GM21423 (cell line): ENCODE measurements at regions not wholly inside any gene's neighbourhood (a gene's known extent, or its start where the extent isn't known, plus 50 kb on each side); places are given as distances from the start of the nearest gene placed in this dataset.
"Not testable (repeated sequence)": the region's sequence is repeated elsewhere in the genome, so short reads cannot be mapped to it uniquely, and the experiment has no call there.

Experiments
- ATAC-seq: cut with Tn5 transposase; IDR thresholded peaks from one replicate; pipeline ENCODE4 v1.9.1; 2021; ENCODE audit warnings: mild to moderate bottlenecking, moderate library complexity; ENCODE audit not compliant: unreplicated experiment

DNA sequence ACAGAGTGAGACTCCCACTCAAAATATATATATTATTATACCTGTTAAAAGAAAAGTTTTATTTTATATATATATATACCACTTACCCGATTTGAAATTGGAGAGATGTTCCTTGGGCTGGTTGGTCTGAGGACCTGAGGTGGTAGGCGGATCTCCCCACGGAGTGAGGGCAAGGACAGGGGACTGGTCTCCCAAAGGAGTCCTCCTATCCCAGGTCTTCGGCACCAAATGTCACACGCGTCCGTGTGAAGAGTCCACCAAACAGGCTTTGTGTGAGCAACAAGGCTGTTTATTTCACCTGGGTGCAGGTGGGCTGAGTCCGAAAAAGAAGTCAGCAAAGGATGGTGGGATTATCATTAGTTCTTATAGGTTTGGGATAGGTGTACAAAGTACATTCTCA is 228.2 kb downstream of the COPRS start:
- ATAC-seq = not testable (repeated sequence)

DNA sequence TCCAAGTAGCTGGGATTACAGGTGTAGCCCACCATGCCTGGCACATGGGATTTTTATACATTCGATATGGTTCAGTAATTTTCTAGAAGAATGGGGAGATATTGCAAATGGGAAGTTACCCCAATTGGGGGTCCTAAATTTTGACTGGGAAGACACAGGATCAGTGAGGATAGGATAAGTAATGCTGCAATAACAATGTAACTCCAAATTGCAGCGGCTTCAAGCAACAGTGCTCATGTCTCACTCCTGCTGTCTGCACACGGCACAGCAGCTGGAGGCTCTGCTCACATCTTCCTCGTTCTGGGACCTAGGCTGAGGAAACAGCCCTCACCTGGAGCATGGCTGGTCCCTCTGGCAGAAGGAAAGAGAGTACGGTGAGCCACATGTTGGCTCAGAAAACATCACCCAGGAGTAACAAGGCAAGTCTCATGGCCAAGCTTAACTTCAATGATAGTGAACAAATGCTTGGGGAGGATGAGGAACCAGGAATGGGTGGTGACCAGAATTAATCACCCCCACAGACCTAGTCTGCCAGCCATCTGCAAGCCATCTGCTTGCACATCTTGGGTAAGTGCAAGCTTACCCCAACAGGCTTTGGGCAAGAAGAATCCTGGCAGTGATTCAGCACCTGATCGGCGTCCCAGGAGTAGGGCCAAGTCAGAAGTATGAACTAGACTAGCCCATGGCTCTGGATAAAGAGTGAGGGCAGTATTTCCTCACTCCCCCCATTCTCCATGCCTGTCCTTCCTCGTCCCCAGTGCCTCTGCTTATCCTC is 229.2 kb downstream of the COPRS start:
- no peak for ATAC-seq

DNA sequence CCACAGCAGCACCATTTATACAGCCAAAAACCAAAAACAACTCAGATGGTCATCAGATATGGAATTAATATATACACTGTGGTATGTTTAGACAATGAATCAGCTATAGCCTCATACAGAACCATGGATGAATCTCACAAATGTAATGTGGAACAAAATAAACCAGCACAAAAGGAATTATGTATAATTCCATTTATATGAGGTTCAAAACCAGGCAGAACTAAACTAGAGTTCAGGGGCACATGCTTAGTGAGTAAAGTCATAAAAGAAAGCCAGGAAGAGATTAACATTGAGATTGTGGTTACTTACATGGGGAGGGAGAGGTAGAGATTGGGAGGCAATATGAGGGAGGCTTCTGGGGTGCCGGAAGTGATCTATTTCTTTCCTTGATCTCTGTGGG is 231.1 kb downstream of the COPRS start:
- ATAC-seq = no peak

DNA sequence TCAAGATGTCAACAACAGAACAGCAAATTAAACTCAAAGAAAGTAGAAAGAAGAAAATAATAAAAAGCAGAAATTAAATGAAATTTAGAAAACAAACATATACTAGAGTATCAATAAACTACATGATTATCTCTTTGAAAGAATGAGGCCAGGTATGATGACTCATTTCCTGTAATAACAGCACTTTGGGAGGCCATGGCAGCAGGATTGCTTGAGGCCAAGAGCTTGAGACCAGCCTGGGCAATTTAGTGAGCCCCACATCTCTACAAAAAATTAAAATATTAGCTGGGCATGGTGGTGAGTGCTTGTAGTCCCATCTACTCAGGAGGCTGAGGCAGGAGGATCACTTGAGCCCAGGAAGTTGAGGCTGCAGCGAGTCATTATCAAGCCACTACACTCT is 232.5 kb downstream of the RAB11FIP4 start:
- ATAC-seq = no peak

DNA sequence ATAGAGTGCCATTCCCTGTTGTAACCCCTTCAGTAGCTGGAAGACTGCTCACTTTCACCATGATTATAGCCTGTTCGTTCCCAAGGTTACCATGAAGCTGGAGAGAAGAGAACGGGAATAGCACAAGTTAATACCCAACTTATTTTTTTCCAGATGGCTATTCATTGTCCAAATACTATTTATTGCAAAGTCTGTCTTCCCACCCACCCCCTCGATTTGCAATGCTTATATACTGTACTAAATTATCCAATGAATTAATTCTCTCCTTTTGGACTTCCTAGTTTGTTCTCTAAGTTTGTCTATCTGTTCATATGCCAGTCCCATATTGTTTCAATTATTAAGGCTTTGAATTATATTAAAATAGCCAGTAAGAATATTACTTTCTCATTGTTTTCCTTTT is 231.0 kb downstream of the RAB11FIP4 start:
- ATAC-seq = no peak

DNA sequence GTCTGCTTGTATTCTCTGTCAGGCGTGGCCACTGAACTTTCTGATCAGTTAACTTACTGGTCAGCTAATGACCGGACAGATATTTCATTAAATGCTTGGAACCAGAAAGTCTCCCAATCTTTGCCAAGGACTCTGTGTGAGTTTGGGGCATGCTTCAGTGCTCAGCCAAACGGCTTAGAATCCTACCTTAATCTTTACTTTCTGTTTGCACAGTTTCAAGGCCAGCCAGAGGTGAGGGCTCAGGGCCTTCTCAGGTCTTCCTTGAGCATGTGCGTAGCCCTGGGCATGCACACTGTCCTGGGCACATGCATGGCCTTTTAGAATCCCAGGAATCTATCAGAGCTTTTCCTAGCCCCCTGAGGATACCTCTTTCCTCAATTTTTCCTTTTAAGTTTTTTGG is 230.1 kb downstream of the RAB11FIP4 start:
- no peak for ATAC-seq

DNA sequence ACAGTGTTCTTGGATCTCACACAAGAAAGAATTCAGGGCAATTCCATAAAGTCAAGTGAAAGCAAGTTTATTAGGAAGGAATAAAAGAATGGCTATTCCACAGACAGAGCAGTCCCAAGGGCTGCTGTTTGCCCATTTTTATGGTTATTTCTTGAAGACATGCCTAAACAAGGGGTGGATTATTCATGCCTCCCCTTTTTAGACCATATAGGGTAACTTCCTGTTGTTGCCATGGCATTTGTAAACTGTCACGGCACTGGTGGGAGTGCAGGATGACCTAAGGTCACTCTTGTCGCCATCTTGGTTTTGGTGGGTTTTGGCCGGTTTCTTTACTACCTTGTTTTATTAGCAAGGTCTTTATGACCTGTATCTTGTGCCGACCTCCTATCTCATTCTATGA is 219.6 kb downstream of the RAB11FIP4 start:
- ATAC-seq = not testable (repeated sequence)

DNA sequence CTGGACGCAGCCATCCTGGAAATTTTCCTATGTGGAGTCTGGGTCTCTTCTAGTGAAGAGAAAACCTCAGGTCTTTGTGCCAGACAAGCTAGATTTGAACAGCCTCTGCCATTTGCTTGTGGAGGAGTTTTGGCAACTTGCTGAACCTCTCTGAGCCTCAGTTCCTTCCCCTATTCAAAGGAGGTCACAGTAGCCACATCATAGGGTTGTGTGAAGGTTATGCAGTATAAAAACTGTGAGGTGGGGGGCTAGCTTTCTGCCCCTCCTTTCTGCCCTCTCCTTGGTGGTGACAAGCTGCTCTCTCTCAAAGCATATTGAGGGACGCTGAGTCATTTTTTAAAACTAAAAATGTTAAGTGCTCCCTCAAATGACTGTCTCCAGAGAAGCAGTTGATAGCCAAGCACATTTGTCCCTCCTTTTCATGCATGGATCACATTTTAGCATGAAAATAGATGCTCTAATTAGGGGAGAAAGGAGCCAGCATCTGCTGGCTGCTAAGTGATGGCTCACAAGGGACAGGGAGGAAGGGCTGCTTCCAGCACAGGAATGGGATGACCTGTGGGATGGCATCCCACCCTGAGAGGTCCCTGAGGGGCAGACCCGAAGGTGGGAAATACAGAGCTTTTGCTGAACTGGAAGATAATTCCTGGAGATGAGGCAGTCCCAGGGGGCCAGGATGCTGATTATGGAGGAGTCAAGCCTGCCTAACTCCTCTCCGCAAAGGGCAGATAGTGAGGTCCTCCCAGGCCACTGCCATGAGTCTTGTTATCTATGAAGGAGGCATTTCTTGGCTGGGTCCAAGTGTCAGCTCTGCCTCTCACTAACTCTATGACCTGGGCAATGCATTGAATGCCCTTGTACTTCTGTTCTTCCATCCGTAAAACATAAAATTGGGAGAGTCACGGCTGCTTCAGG is 218.8 kb downstream of the RAB11FIP4 start:
- ATAC-seq = no peak

DNA sequence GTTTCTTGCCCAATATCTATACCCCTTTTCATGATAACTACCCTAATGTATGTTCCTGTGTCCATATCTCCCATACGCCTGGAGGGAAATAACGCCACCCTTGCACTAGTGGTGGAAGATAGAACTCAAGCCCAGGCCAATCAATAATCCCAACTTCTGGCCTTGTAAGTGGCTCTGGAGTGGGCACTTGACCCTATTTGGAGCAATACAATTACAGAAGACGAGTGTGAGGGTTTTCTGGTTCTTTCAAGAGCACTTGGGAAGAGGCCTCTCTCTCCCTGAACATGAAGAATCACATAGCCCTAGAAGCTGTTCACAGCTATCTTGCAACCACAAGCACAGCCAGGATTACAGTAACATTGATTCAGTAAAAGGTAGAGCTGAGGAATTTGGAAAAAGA is 217.9 kb downstream of the RAB11FIP4 start:
- ATAC-seq = no peak

DNA sequence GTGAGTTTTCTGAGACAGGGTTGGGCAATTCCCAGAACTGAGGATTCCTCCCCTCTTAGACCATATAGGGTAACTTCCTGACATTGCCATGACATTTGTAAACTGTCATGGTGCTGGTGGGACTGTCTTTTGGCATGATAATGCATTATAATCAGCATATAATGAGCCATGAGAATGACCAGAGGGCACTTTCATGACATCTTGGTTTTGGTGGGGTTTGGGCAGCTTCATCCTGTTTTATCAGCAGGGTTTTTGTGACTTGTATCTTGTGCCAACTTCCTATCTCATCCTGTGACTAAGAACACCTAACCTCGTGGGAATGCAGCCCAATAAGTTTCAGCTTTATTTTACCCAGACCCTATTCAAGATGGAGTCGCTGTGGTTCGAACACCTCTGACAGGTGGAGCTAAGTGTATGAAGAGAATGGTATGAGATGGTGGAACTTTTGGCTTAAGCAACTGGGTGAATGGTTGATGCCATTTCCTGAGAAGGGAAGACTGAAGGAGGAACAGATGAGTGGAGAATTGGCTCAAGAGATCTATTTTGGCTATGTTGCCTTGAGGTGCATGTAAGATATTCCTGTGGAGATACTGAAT is 217.3 kb downstream of the RAB11FIP4 start:
- ATAC-seq = no peak

DNA sequence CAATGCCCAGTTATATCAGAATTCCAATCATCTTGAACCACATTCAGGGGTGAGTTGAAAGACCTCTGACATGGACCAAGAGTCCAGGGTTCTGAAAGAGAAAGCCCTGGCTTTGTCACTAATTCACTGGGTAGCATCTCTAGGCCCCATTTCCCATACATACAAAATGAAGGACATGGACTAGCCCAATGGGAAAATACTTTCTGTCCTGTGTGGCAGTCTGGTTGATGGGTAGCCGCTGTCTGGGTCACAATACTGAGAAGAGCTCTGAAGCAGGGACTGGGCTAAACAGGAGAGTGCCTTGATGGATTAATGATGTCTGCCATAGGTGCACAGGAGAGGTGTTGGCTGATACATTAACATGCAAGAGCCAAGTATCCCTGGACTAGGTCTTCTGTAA is 214.3 kb downstream of the RAB11FIP4 start:
- ATAC-seq = no peak

DNA sequence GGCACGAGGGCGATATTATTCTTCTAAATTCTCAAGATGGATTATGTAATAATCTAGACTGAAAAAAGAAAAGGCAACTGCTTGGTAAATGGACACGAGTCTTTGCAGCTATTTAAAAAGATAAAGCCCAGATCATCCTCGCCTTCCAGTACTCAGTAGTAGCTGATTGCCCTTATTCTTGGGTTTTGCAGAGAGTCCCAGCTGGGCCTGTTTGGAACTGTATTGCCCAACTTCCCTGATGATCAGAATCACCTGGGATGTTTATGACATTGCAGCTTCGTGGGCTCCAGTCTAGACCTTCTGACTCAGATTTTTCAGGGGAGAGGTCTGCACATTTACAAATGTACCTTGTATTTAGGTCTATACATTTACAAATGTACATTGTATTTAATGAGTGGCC is 213.5 kb downstream of the RAB11FIP4 start:
- ATAC-seq = no peak

DNA sequence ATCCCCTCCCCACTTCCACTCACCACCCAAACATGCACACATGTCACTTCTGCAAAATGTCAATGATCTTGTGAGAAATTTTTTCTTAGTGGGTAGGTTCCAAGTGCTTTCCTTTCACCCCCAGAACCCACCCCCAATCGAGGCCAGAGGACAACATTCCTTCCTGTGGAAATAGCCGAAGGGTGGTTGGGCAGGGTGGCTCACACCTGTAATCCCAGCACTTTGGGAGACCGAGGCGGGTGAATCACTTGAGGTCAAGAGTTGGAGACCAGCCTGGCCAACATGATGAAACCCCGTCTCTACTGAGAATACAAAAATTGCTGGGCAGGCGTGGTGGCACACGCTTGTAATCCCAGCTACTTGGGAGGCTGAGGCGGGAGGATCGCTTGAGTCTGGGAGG is 208.7 kb downstream of the RAB11FIP4 start:
- not testable (repeated sequence) for ATAC-seq

DNA sequence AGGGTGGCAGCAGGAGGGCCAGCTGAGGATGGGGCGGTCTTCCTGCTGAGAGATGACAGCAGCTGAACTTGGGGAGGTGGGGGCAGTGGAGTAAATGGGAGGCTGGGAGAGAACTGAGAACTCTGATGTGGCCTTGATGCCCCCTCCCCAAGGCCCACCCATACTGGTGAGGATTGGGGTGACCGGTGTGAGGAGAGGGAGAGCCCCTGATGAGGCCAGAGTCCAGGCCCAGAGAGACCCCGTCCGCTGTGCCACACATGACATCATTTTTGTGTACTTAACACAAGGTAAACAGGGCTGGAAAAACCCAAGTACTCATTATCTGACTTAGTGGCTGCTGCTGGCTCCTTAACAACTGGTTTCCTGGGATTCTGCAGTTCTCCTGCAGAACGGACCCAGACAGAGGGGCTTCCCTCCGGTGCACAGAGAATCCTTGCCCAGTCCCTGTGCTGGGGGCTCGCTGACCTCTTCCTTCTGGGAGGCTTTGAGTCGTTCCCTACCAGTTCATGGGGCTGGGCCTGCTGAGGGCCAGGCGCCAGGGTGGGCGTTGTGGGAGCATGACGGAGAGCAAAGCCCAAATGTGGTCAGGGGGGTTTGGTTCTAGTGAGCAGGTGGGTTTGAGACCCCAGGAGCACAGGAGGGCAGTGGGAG is 207.6 kb downstream of the RAB11FIP4 start:
- ATAC-seq = no peak

DNA sequence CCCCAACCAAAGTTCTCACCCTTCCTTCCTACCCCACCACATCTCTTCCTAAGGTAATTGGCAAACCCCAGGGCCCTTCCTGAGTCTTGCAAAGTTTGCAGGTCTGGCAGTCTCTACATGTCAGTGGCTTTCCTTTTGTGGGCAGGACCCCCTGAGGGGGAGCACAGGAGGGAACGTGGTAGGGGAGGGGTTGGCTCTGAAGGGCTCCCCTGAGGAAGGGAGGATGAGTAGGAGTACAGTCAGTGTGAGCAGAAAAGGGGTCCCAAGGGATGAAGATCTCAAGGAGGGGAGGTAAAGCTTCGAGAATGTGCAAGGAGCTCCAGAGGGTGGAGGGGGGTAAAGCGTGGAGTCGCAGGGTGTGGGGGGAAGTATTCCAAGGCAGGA is 206.9 kb downstream of the RAB11FIP4 start:
- no peak for ATAC-seq

DNA sequence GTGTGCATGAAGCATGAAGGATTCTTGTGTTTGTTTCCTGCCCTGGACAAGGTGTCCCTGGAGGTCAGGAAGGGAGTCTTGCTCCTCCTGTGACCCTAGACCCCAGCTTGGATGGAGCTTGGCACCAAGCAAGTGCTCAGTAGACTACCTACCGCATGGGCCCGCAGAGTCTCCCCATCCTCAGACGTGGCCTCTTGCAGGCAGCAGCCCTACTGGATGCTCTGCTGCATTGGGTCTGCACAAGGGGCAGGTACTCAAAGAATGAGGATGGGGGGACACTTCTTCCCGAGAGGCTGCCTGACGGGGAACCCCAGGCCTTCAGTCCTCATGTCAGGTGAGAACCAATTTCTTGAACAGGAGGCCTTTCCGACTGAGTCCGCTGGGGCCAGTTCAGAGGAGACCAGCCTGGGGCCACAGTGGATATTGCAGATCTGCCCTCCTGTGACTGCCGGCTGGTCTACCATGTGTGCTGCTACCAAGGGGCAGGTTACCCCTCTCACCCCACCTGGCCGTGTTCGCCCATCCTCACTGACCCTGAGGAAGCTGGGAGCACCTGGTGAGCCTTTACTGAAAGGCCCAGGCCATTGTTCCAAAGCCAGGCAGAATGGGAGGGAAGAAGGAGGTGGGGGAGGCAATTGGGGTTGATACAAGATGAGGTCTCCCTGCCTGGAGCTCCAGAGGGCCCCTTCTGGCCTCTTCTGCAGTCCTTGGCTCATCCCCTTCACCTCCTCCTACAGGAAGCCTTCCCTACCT is 206.3 kb downstream of the RAB11FIP4 start:
- ATAC-seq = no peak

DNA sequence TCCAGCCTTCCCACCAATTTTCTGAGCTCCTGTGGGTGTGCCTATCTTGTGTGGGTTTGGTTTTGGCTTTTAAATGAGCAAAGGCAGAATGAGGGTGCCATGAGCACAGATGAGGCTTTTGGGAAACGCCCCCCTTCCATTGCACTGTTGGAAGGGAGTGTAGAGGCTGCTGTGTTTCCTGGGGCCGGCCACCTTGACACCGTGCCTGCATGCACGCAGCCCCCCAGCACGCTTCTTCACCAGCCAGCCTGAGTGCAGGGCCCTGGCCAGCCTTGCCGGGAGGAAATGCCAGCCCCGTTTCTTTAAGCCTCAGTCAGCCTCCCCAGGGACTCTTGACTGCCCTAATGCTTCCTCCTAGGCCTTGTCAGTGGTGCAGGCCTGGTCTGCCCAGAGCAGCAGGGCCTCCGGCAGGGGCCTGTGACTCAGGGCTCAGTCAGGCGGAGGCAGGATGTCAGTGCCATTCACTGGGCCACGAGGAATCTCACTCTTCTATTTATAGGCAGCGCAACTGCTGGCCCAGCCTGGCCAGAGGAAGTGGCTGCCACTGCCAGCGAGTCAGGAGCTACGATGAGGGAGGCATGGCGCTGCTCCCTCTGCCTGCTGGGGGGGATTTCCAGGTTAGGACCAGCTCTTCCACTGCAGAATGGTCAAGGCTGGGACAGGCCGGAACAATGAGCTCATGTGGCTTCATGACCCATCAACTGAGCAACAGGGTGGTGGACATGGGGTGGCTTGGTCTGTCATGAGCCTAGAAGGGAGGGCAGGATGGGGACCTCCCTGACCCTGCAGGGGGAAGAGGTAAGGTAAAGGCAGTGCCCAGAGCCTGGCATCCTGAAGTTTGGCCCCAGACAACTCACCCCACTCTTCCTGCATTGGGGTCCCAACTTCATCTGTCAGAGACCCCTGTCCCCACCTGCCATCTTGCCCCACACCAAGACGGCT is 205.2 kb downstream of the RAB11FIP4 start:
- ATAC-seq = peak; percentile 87

DNA sequence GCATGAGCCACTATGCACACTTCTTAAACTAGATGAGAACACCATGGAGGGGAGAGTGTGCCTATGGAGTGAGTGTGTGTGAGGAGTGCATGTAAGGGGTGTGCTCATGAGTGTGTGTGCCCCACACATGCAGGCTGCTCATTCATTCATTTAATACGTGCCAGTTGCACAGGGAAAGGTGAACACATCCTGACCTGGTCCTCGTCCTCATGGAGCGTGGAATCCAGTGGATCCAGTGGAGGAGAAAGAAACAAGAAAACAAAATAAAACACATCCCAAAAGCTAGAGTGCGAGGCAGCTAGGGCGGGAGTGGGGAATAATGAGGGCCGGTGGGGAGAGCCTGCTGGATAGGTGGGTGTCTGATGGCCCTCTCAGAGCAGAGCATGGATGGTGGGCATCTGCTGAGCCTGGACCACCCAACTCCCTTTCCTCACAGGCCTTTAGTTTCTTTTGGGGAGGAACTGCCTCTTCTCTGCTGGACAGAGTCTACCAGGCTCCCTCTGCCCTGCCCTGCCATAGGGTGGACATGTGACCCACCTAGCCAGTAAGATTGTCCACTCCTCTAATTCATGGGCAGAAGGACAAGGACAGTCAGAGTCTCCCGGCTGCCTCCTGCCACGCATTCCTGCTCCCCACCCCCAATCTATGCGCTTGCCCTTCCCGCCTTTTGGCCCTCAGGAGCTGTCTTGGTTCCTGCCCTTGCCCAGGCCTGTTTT is 204.3 kb downstream of the RAB11FIP4 start:
- no peak for ATAC-seq

DNA sequence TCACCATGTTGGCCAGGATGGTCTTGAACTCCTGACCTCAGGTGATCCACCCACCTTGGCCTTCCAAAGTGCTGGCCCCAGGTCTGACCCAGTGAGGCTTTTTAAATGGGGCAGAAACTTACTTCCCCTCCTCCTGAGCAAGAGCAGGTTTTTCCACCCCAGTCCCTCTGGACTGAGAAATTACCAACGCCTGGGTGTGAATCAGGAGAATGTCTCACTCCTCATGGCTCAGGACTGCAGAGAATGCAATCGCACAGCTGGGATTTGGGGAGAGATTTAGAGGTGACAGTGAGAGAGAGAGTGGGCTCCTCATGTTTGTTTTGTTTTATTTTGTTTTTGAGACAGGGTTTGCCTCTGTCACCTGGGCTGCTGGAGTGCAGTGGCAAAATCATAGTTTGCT is 203.6 kb downstream of the RAB11FIP4 start:
- no peak for ATAC-seq
